ENCODE measurements at regions not wholly inside any gene's neighbourhood (a gene's known extent, or its start where the extent isn't known, plus 50 kb on each side); places are given as distances from the start of the nearest gene placed in this dataset.

DNA sequence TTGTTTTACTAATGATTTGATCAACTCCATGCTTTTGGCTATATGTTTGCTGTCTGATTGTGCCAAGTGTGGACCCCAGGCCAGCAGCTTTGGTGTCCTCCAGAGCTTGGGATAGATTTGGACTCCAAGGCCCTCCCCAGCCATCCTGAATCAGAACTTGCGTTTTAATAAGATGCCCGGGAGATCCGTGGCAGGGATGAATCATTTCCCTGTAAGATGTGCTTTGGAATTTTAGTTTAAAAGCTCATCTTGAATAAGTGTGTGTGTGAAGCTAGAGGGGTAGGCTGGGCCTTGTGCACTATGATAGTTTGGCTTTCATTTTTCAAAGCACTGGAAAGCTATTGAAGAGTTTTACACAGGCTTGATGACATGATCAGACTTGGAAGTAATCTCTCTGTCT, 66.2 kb upstream of the SDK1 start:
- no peaks in the 10 kb centered on the region for H3K79me2 ChIP-seq (replicated peaks; ENCODE audit: insufficient read depth, low read length)
- H4K20me1 ChIP-seq (ENCODE audit: insufficient read depth), result no peaks in the 10 kb centered on the region
- H3K27ac ChIP-seq (ENCODE audit: low read length), result no peak overlapping the region
- H3K4me3 ChIP-seq (ENCODE audit: low read length), result no peak overlapping the region
- H3K27me3 ChIP-seq (ENCODE audit: insufficient read depth, low read depth, low read length), result no peaks in the 10 kb centered on the region
- H3K9ac ChIP-seq (ENCODE audit: low read length), result no peak overlapping the region
- TF ChIP-seq, protein P1, sequence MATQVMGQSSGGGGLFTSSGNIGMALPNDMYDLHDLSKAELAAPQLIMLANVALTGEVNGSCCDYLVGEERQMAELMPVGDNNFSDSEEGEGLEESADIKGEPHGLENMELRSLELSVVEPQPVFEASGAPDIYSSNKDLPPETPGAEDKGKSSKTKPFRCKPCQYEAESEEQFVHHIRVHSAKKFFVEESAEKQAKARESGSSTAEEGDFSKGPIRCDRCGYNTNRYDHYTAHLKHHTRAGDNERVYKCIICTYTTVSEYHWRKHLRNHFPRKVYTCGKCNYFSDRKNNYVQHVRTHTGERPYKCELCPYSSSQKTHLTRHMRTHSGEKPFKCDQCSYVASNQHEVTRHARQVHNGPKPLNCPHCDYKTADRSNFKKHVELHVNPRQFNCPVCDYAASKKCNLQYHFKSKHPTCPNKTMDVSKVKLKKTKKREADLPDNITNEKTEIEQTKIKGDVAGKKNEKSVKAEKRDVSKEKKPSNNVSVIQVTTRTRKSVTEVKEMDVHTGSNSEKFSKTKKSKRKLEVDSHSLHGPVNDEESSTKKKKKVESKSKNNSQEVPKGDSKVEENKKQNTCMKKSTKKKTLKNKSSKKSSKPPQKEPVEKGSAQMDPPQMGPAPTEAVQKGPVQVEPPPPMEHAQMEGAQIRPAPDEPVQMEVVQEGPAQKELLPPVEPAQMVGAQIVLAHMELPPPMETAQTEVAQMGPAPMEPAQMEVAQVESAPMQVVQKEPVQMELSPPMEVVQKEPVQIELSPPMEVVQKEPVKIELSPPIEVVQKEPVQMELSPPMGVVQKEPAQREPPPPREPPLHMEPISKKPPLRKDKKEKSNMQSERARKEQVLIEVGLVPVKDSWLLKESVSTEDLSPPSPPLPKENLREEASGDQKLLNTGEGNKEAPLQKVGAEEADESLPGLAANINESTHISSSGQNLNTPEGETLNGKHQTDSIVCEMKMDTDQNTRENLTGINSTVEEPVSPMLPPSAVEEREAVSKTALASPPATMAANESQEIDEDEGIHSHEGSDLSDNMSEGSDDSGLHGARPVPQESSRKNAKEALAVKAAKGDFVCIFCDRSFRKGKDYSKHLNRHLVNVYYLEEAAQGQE (IDR thresholded peaks at IDR 0.05; ENCODE audit: borderline replicate concordance), result no peak
- TF ChIP-seq EP300 (conservative IDR thresholded peaks at IDR 0.05; ENCODE audit: poor library complexity, severe bottlenecking) (no peak), TAF1 (IDR thresholded peaks at IDR 0.05; ENCODE audit: low read depth) (no peak), RAD21 (conservative IDR thresholded peaks at IDR 0.05) (no peak), SMC3 (conservative IDR thresholded peaks at IDR 0.05; ENCODE audit: poor library complexity) (no peak), MXI1 (conservative IDR thresholded peaks at IDR 0.05; ENCODE audit: poor library complexity, severe bottlenecking) (no peak), POLR2AphosphoS5 (IDR thresholded peaks at IDR 0.05) (no peak), EZH2 (IDR thresholded peaks at IDR 0.05; ENCODE audit: borderline replicate concordance, insufficient read depth, low read length, poor library complexity, severe bottlenecking) (no peak)
- TF ChIP-seq, protein P2, sequence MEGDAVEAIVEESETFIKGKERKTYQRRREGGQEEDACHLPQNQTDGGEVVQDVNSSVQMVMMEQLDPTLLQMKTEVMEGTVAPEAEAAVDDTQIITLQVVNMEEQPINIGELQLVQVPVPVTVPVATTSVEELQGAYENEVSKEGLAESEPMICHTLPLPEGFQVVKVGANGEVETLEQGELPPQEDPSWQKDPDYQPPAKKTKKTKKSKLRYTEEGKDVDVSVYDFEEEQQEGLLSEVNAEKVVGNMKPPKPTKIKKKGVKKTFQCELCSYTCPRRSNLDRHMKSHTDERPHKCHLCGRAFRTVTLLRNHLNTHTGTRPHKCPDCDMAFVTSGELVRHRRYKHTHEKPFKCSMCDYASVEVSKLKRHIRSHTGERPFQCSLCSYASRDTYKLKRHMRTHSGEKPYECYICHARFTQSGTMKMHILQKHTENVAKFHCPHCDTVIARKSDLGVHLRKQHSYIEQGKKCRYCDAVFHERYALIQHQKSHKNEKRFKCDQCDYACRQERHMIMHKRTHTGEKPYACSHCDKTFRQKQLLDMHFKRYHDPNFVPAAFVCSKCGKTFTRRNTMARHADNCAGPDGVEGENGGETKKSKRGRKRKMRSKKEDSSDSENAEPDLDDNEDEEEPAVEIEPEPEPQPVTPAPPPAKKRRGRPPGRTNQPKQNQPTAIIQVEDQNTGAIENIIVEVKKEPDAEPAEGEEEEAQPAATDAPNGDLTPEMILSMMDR (IDR thresholded peaks at IDR 0.05; ENCODE audit: poor library complexity, severe bottlenecking), result no peak
- no peaks in the 10 kb centered on the region for H3K9me3 ChIP-seq (ENCODE audit: low read length)
- H3K36me3 ChIP-seq (ENCODE audit: insufficient read depth, low read length), result no peaks in the 10 kb centered on the region
- no peak overlapping the region for H3K4me2 ChIP-seq (ENCODE audit: low read length)
- no peak overlapping the region for H2AFZ ChIP-seq (ENCODE audit: low read depth, low read length)
- no peaks in the 10 kb centered on the region for H3K9me2 ChIP-seq (ENCODE audit: insufficient read depth, low read length)
- no peaks in the 10 kb centered on the region for H3F3A ChIP-seq (ENCODE audit: insufficient read depth, low read length, poor library complexity, severe bottlenecking)

DNA sequence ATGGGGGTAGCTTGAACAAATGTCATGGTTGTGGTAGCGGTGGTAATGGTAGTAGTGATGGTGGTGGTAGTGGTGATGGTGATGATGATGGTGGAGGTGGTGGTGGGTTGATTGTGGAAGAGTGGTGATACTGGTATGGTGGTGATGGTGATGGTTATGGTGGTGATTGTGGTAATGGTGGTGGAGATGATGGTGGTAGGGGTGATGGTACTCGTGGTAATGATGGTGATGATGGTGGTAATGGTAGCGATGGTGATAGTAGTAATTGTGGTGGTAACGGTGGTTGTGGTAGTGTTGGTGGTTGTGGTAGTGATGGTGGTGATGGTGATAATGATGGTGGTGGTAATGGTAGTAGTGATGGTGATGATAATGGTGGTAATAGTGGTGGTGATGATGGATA, 65.7 kb upstream of the SDK1 start:
- Histone ChIP-seq H2AFZ (ENCODE audit: low read depth, low read length) (no peak overlapping the region), H4K20me1 (ENCODE audit: insufficient read depth) (no peaks in the 10 kb centered on the region), H3K36me3 (ENCODE audit: insufficient read depth, low read length) (no peaks in the 10 kb centered on the region), H3K9ac (ENCODE audit: low read length) (no peak overlapping the region), H3K27me3 (ENCODE audit: insufficient read depth, low read depth, low read length) (no peaks in the 10 kb centered on the region), H3K9me2 (ENCODE audit: insufficient read depth, low read length) (no peaks in the 10 kb centered on the region), H3K9me3 (ENCODE audit: low read length) (no peaks in the 10 kb centered on the region), H3K4me3 (ENCODE audit: low read length) (no peak overlapping the region), H3F3A (ENCODE audit: insufficient read depth, low read length, poor library complexity, severe bottlenecking) (no peaks in the 10 kb centered on the region), H3K4me2 (ENCODE audit: low read length) (no peak overlapping the region), H3K79me2 (replicated peaks; ENCODE audit: insufficient read depth, low read length) (no peaks in the 10 kb centered on the region), H3K27ac (ENCODE audit: low read length) (no peak overlapping the region)
- TF ChIP-seq, protein P2 (IDR thresholded peaks at IDR 0.05; ENCODE audit: poor library complexity, severe bottlenecking), result no peak
- TF ChIP-seq SMC3 (conservative IDR thresholded peaks at IDR 0.05; ENCODE audit: poor library complexity) (no peak), POLR2AphosphoS5 (IDR thresholded peaks at IDR 0.05) (no peak), EP300 (conservative IDR thresholded peaks at IDR 0.05; ENCODE audit: poor library complexity, severe bottlenecking) (no peak), EZH2 (IDR thresholded peaks at IDR 0.05; ENCODE audit: borderline replicate concordance, insufficient read depth, low read length, poor library complexity, severe bottlenecking) (no peak), MXI1 (conservative IDR thresholded peaks at IDR 0.05; ENCODE audit: poor library complexity, severe bottlenecking) (no peak), RAD21 (conservative IDR thresholded peaks at IDR 0.05) (no peak)

Measured in neural cell (in vitro differentiated cells).